ENCODE measurements at regions not wholly inside any gene's neighbourhood (a gene's known extent, or its start where the extent isn't known, plus 50 kb on each side); places are given as distances from the start of the nearest gene placed in this dataset.

GRCh38 chr5:2200261-2200950, 317.7 kb upstream of the IRX4 start:
- no peaks in the 10 kb centered on the region for H3K27me3 ChIP-seq (ENCODE audit: low read length)
- H3K36me3 ChIP-seq (ENCODE audit: low read length) = no peaks in the 10 kb centered on the region
- no peaks in the 10 kb centered on the region for H3F3A ChIP-seq (ENCODE audit: insufficient read depth)
- no peak overlapping the region for H3K4me2 ChIP-seq (ENCODE audit: low read depth, low read length, poor library complexity, severe bottlenecking)
- TF ChIP-seq EZH2phosphoT487 (conservative IDR thresholded peaks at IDR 0.05; ENCODE audit: low read length) (no peak), CTCF (IDR thresholded peaks at IDR 0.05; ENCODE audit: insufficient read depth, low read length, poor library complexity, severe bottlenecking) (no peak)
- no peak overlapping the region for H3K27ac ChIP-seq (ENCODE audit: low read depth, low read length)
- no peak overlapping the region for H3K9ac ChIP-seq (ENCODE audit: low read length)
- H4K20me1 ChIP-seq (ENCODE audit: low read depth, low read length) = no peaks in the 10 kb centered on the region
- H3K79me2 ChIP-seq (ENCODE audit: insufficient read depth, low read length) = no peaks in the 10 kb centered on the region
- no peaks in the 10 kb centered on the region for H3K9me2 ChIP-seq (replicated peaks; ENCODE audit: insufficient read depth, low read length)
- H3K9me3 ChIP-seq (ENCODE audit: insufficient read depth, low read length) = no peaks in the 10 kb centered on the region
- no peak overlapping the region for H2AFZ ChIP-seq (ENCODE audit: low read depth, low read length, severe bottlenecking)
- H3K4me3 ChIP-seq (ENCODE audit: insufficient read depth, low read length, poor library complexity, severe bottlenecking) = no peak overlapping the region

GRCh38 chr5:2199697-2200096, 317.0 kb upstream of the IRX4 start:
- Histone ChIP-seq H2AFZ (ENCODE audit: low read depth, low read length, severe bottlenecking) (no peak overlapping the region), H3K4me3 (ENCODE audit: insufficient read depth, low read length, poor library complexity, severe bottlenecking) (no peak overlapping the region), H3K27ac (ENCODE audit: low read depth, low read length) (no peak overlapping the region), H3K9ac (ENCODE audit: low read length) (no peak overlapping the region), H3K27me3 (ENCODE audit: low read length) (no peaks in the 10 kb centered on the region), H3K9me2 (replicated peaks; ENCODE audit: insufficient read depth, low read length) (no peaks in the 10 kb centered on the region), H3K9me3 (ENCODE audit: insufficient read depth, low read length) (peaks cover 4% of the 10 kb centered on the region; the same call in 1 of the 2 replicates), H3K79me2 (ENCODE audit: insufficient read depth, low read length) (no peaks in the 10 kb centered on the region), H3K4me2 (ENCODE audit: low read depth, low read length, poor library complexity, severe bottlenecking) (no peak overlapping the region), H3F3A (ENCODE audit: insufficient read depth) (no peaks in the 10 kb centered on the region), H4K20me1 (ENCODE audit: low read depth, low read length) (no peaks in the 10 kb centered on the region), H3K36me3 (ENCODE audit: low read length) (no peaks in the 10 kb centered on the region)
- TF ChIP-seq CTCF (IDR thresholded peaks at IDR 0.05; ENCODE audit: insufficient read depth, low read length, poor library complexity, severe bottlenecking) = no peak
- TF ChIP-seq EZH2phosphoT487 (conservative IDR thresholded peaks at IDR 0.05; ENCODE audit: low read length) = no peak

- H4K20me1 ChIP-seq (ENCODE audit: low read depth, low read length) = no peaks in the 10 kb centered on the region
- H3K9me2 ChIP-seq (replicated peaks; ENCODE audit: insufficient read depth, low read length) = no peaks in the 10 kb centered on the region
- no peak overlapping the region for H3K4me3 ChIP-seq (ENCODE audit: insufficient read depth, low read length, poor library complexity, severe bottlenecking)
- peaks cover 7% of the 10 kb centered on the region; the same call in 1 of the 2 replicates for H3K9me3 ChIP-seq (ENCODE audit: insufficient read depth, low read length)
- H3K36me3 ChIP-seq (ENCODE audit: low read length) = no peaks in the 10 kb centered on the region
- no peak overlapping the region for H2AFZ ChIP-seq (ENCODE audit: low read depth, low read length, severe bottlenecking)
- TF ChIP-seq CTCF (IDR thresholded peaks at IDR 0.05; ENCODE audit: insufficient read depth, low read length, poor library complexity, severe bottlenecking) = no peak
- TF ChIP-seq EZH2phosphoT487 (conservative IDR thresholded peaks at IDR 0.05; ENCODE audit: low read length) = no peak
- H3K79me2 ChIP-seq (ENCODE audit: insufficient read depth, low read length) = no peaks in the 10 kb centered on the region
- H3K27ac ChIP-seq (ENCODE audit: low read depth, low read length) = no peak overlapping the region
- no peak overlapping the region for H3K9ac ChIP-seq (ENCODE audit: low read length)
- no peaks in the 10 kb centered on the region for H3K27me3 ChIP-seq (ENCODE audit: low read length)
- H3K4me2 ChIP-seq (ENCODE audit: low read depth, low read length, poor library complexity, severe bottlenecking) = no peak overlapping the region
- H3F3A ChIP-seq (ENCODE audit: insufficient read depth) = no peaks in the 10 kb centered on the region
Observed at GRCh38 chr5:2196989-2197619, 314.4 kb upstream of the IRX4 start.
